Panc1 (cell line): ENCODE measurements at regions not wholly inside any gene's neighbourhood (a gene's known extent, or its start where the extent isn't known, plus 50 kb on each side); places are given as distances from the start of the nearest gene placed in this dataset.

Experiments used
- ATAC-seq: fragments of 200-7000 bp; cut with Tn5 transposase; 2 replicates; pipeline ENCODE4 v1.9.1; 2020; ENCODE audit warnings: mild to moderate bottlenecking, moderate library complexity
- BruUV-seq: library from RNA; stranded (reverse); fragments of 400-500 nt; replicated peaks from 2 replicates; lab custom pipeline; 2021; lab: Mats Ljungman, UMichigan
- CTCF ChIA-PET: fragments of 300-600 bp; sonication (Branson Sonifier 250); formaldehyde crosslinking; loops from one replicate; lab custom pipeline; 2022; ENCODE audit warnings: antibody characterized with exemption; lab: Charles Lee
- POLR2A ChIA-PET: fragments of 300-600 bp; sonication (Branson Sonifier 250); formaldehyde crosslinking; loops from one replicate; lab custom pipeline; 2022; ENCODE audit warnings: antibody characterized with exemption; lab: Charles Lee
- DNase-seq: peaks from one replicate; pipeline ENCODE4 v3.0.0-alpha.2; 2010; ENCODE audit warnings: low read depth, low spot score
- H3K27ac ChIP-seq: 2 replicates; pipeline ENCODE4 v1.5.1; 2011; ENCODE audit warnings: mild to moderate bottlenecking, low read length, inconsistent platforms
- H3K27me3 ChIP-seq: fragments of 200-500 bp; sonication (Bioruptor generic); 2 replicates; pipeline ENCODE4 v1.6.0; 2014; ENCODE audit warnings: low read length, inconsistent platforms; ENCODE audit not compliant: control insufficient read depth, insufficient read depth
- H3K36me3 ChIP-seq: fragments of 200-500 bp; sonication (Bioruptor generic); 2 replicates; pipeline ENCODE4 v1.5.1; 2014; ENCODE audit warnings: inconsistent platforms, mild to moderate bottlenecking, low read length, moderate library complexity; ENCODE audit not compliant: control insufficient read depth, insufficient read depth
- H3K4me1 ChIP-seq: 2 replicates; pipeline ENCODE4 v1.5.1; 2011; ENCODE audit warnings: inconsistent platforms, mild to moderate bottlenecking, low read length, moderate library complexity; ENCODE audit not compliant: control insufficient read depth, insufficient read depth
- H3K4me3 ChIP-seq, 2 experiments: 2 replicates each; pipeline ENCODE4 v1.5.1; 2011 to 2012; ENCODE audit warnings: low read depth in 2 of 2, low read length in 2 of 2, mild to moderate bottlenecking in 2 of 2, inconsistent platforms in 1 of 2, moderate library complexity in 1 of 2
- H3K9me3 ChIP-seq: fragments of 200-500 bp; sonication (Bioruptor generic); 2 replicates; pipeline ENCODE4 v1.5.1; 2014; ENCODE audit warnings: low read depth, mild to moderate bottlenecking, inconsistent platforms, low read length, moderate library complexity; ENCODE audit not compliant: control insufficient read depth, insufficient read depth
- CTCF ChIP-seq: fragments of 450-650 bp; IDR thresholded peaks from 2 replicates; pipeline ENCODE4 v1.5.1; 2017; ENCODE audit warnings: mild to moderate bottlenecking
- POLR2AphosphoS5 ChIP-seq: IDR thresholded peaks from 2 replicates; pipeline ENCODE4 v1.6.1; 2012; ENCODE audit warnings: mild to moderate bottlenecking, low read depth, low read length, moderate library complexity
- REST ChIP-seq, 2 experiments: IDR thresholded peaks; 2 replicates each; pipeline ENCODE4 v1.6.1; 2011 to 2012; ENCODE audit warnings: low read depth in 2 of 2, control low read depth in 1 of 2, low read length in 1 of 2, mild to moderate bottlenecking in 1 of 2, moderate library complexity in 1 of 2; ENCODE audit not compliant: insufficient read depth in 1 of 2
- SIN3A ChIP-seq: IDR thresholded peaks from 2 replicates; pipeline ENCODE4 v1.6.1; 2012; ENCODE audit warnings: low read depth, mild to moderate bottlenecking, low read length, moderate library complexity, borderline replicate concordance; ENCODE audit not compliant: insufficient read depth
- TCF7L2 ChIP-seq: IDR thresholded peaks from 2 replicates; pipeline ENCODE4 v1.6.1; 2011; ENCODE audit warnings: mild to moderate bottlenecking, low read depth, low read length, inconsistent platforms
- in situ Hi-C: cut with HindIII; loops from 2 replicates; pipeline ENCODE4 v1.10.0; 2016; ENCODE audit warnings: low sequenced_read_pairs, low pct_unique_long_range_greater_than_20kb
- intact Hi-C: fragments of 100-400 bp; cut with micrococcal nuclease; formaldehyde crosslinking; loops from one replicate; pipeline ENCODE4 v1.10.0; 2022; ENCODE audit not compliant: unreplicated experiment

- TF ChIP-seq SIN3A (no peak), POLR2AphosphoS5 (no peak), CTCF (no peak), REST (IDR thresholded peaks at IDR 0.05; ENCODE audit: insufficient read depth in 1 of 2, low read depth in 2 of 2, low read length in 1 of 2) (no peak), TCF7L2 (no peak)
- no peak overlapping the region for H3K27ac ChIP-seq
- intact Hi-C loops (no loop called here), in situ Hi-C loops (no loop called here)
- H3K36me3 ChIP-seq, result no peaks in the 10 kb centered on the region
- H3K4me3 ChIP-seq, result no peak overlapping the region
- CTCF ChIA-PET, result no interaction called here
- no peaks in the 10 kb centered on the region for H3K4me1 ChIP-seq
- DNase-seq, result no peak
- POLR2A ChIA-PET, result no interaction called here
- no peaks in the 10 kb centered on the region for H3K27me3 ChIP-seq
- no peak for ATAC-seq
- no peaks in the 10 kb centered on the region for H3K9me3 ChIP-seq
- BruUV-seq, result no TSS peak
Measured at GRCh38 chr6:147765541-147765940, 257.1 kb downstream of the SAMD5 start.

DNA sequence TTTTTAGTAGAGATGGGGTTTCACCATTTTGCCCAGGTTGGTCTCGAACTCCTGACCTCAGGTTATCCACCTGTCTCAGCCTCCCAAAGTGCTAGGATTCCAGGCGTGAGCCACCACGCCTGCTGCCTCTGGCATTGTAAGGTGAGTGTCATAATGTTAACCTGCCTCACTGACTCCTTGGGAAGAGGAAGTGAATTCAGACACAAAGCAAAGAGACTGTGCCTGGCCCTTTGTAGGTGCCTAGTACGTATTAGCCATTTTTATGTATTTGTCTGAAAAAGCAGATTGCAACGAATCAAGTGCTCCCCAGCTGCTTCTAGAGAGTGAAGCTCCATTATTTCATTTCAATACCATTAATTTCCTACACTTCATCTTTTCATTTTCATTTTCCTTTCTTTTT, 260.5 kb downstream of the SAMD5 start:
- POLR2A ChIA-PET, result no interaction called here
- intact Hi-C loops (no loop called here), in situ Hi-C loops (no loop called here)
- TF ChIP-seq REST (IDR thresholded peaks at IDR 0.05; ENCODE audit: insufficient read depth in 1 of 2, low read depth in 2 of 2, low read length in 1 of 2) (no peak), TCF7L2 (no peak), SIN3A (no peak), CTCF (no peak), POLR2AphosphoS5 (no peak)
- H3K4me1 ChIP-seq, result no peaks in the 10 kb centered on the region
- ATAC-seq, result no peak
- no peaks in the 10 kb centered on the region for H3K9me3 ChIP-seq
- H3K27ac ChIP-seq, result no peak overlapping the region
- H3K36me3 ChIP-seq, result no peaks in the 10 kb centered on the region
- CTCF ChIA-PET, result no interaction called here
- H3K27me3 ChIP-seq, result no peaks in the 10 kb centered on the region
- no peak for DNase-seq
- no peak overlapping the region for H3K4me3 ChIP-seq
- no TSS peak for BruUV-seq
